ENCODE measurements at regions not wholly inside any gene's neighbourhood (a gene's known extent, or its start where the extent isn't known, plus 50 kb on each side); places are given as distances from the start of the nearest gene placed in this dataset.
"Not testable (repeated sequence)": the region's sequence is repeated elsewhere in the genome, so short reads cannot be mapped to it uniquely, and the experiment has no call there.

- DNase-seq (ENCODE audit: insufficient read length) (no peak), FAIRE-seq (no peak)
- TF ChIP-seq POLR2A (IDR thresholded peaks at IDR 0.05; ENCODE audit: low read depth, low read length) (no peak), POLR2AphosphoS5 (IDR thresholded peaks at IDR 0.05; ENCODE audit: low read depth, low read length) (no peak), TAF1 (IDR thresholded peaks at IDR 0.05; ENCODE audit: borderline replicate concordance, low read depth, low read length) (no peak)
Measured at GRCh38 chr6:76831299-76831698, 632.0 kb downstream of the HTR1B start.

DNA sequence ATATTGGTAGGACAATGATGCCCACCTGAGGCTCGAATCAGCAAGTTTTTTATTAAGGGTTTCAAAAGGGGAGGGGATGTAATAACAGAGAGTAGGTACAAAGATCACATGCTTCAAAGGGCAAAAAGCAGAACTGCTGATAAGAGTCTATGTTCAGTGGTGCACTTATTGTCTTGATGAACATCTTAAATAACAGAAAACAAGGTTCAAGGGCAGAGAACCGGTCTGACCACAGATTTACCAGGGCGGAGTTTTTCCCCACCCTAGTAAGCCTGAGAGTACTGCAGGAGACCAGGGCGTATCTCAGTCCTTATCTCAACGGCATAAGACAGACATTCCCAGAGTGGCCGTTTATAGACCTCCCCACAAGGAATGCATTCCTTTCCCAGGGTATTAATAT is 639.7 kb downstream of the HTR1B start:
- DNase-seq (ENCODE audit: insufficient read length); FAIRE-seq: not testable (repeated sequence)

- DNase-seq (ENCODE audit: insufficient read length) (no peak), FAIRE-seq (no peak)
Measured at GRCh38 chr6:76818451-76818850, 644.8 kb downstream of the HTR1B start.

DNA sequence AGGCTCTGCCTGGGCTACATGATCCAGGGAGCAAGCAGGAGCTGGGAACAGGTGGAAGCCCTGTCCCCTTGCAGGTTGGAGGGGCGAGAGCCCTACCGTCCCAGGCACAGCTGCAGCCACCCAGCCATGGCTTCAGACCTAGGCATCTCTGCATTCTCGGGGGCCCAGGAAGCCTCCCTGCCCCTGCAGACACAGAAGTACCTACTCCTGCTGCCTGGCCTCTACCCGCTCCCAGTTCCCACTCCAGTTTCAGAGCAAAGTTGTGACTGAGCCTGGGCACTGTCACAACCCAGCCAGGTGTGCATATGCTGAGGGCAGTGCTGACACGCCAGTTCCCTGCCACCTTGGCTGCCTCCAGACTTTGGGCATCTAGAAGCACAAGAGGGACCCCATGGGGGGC is 645.9 kb downstream of the HTR1B start:
- DNase-seq (ENCODE audit: insufficient read length) (no peak), FAIRE-seq (no peak)
- TF ChIP-seq POLR2A (IDR thresholded peaks at IDR 0.05; ENCODE audit: low read depth, low read length) = no peak
- TF ChIP-seq TAF1 (IDR thresholded peaks at IDR 0.05; ENCODE audit: borderline replicate concordance, low read depth, low read length) = no peak
- TF ChIP-seq POLR2AphosphoS5 (IDR thresholded peaks at IDR 0.05; ENCODE audit: low read depth, low read length) = no peak

More at GRCh38 chr6:76818451-76818850, 644.8 kb downstream of the HTR1B start:
- TF ChIP-seq TAF1 (IDR thresholded peaks at IDR 0.05; ENCODE audit: borderline replicate concordance, low read depth, low read length) = no peak
- TF ChIP-seq POLR2AphosphoS5 (IDR thresholded peaks at IDR 0.05; ENCODE audit: low read depth, low read length) = no peak
- no peak for TF ChIP-seq POLR2A (IDR thresholded peaks at IDR 0.05; ENCODE audit: low read depth, low read length)

DNA sequence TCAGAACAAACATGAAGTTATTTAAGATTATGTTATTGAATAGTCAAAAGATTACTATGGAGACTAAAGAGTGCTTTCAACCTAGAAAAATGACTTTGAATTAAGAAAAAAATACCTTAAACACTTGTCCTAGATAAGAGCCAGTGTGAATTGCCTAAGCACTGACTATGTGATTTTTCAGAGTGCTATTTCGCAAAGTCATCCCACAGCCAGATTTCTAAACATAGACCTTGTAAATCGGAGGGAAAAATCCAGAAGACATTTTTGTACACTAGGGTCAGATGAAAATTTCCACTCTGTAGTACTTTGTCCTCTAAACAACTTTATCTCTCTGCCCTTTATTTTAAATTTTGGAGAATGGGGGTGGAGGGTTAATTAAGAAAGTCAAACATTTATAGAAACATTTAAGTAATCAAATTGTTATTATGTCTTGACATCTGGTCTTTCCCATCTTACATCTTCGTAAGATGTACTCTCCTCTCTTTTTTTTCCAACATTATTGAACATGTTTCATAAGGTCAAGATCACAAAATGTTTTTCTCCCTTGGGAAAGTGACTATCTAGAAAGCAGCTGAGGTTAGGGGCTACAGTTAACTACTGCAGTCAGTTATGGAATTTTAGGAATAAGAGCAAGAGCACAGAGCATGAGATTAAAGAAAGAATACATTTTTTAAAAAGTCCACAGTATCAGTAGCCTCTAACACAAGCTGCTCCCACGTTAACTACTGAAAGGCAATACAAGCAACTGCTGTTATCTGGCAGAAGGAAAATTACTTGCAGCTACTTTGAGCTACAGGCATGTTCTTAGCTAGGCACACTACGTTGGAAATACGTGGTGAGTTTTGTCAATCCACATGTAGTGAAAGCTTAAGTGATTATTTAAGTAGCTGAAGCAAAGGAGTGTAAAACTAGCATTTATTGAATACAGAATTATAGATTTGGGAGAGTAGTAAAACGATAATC is 648.5 kb downstream of the HTR1B start:
- TF ChIP-seq TAF1 (IDR thresholded peaks at IDR 0.05; ENCODE audit: borderline replicate concordance, low read depth, low read length) (no peak), POLR2AphosphoS5 (IDR thresholded peaks at IDR 0.05; ENCODE audit: low read depth, low read length) (no peak), POLR2A (IDR thresholded peaks at IDR 0.05; ENCODE audit: low read depth, low read length) (no peak)
- DNase-seq (ENCODE audit: insufficient read length) = no peak
- FAIRE-seq = no peak

- DNase-seq (ENCODE audit: insufficient read length) (no peak), FAIRE-seq (no peak)
- no peak for TF ChIP-seq POLR2A (IDR thresholded peaks at IDR 0.05; ENCODE audit: low read depth, low read length)
- TF ChIP-seq TAF1 (IDR thresholded peaks at IDR 0.05; ENCODE audit: borderline replicate concordance, low read depth, low read length) = no peak
- no peak for TF ChIP-seq POLR2AphosphoS5 (IDR thresholded peaks at IDR 0.05; ENCODE audit: low read depth, low read length)
Measured at GRCh38 chr6:76810286-76810685, 653.0 kb downstream of the HTR1B start.

GRCh38 chr6:76803038-76803580 is 660.2 kb downstream of the HTR1B start:
- no peak for TF ChIP-seq POLR2AphosphoS5 (IDR thresholded peaks at IDR 0.05; ENCODE audit: low read depth, low read length)
- FAIRE-seq = no peak
- DNase-seq (ENCODE audit: insufficient read length) = no peak

- DNase-seq (ENCODE audit: insufficient read length) = no peak
- FAIRE-seq = no peak
- TF ChIP-seq POLR2AphosphoS5 (IDR thresholded peaks at IDR 0.05; ENCODE audit: low read depth, low read length) = no peak
- no peak for TF ChIP-seq TAF1 (IDR thresholded peaks at IDR 0.05; ENCODE audit: borderline replicate concordance, low read depth, low read length)
- no peak for TF ChIP-seq POLR2A (IDR thresholded peaks at IDR 0.05; ENCODE audit: low read depth, low read length)
Measured at GRCh38 chr6:76792394-76792793, 670.9 kb downstream of the HTR1B start.

- TF ChIP-seq POLR2A (IDR thresholded peaks at IDR 0.05; ENCODE audit: low read depth, low read length) = no peak
- TF ChIP-seq POLR2AphosphoS5 (IDR thresholded peaks at IDR 0.05; ENCODE audit: low read depth, low read length) = no peak
- TF ChIP-seq TAF1 (IDR thresholded peaks at IDR 0.05; ENCODE audit: borderline replicate concordance, low read depth, low read length) = no peak
- DNase-seq (ENCODE audit: insufficient read length) (no peak), FAIRE-seq (no peak)
Measured at GRCh38 chr6:76790881-76791280, 672.4 kb downstream of the HTR1B start.

GRCh38 chr6:76790045-76790796 is 673.1 kb downstream of the HTR1B start:
- FAIRE-seq (no peak), DNase-seq (ENCODE audit: insufficient read length) (no peak)
- no peak for TF ChIP-seq TAF1 (IDR thresholded peaks at IDR 0.05; ENCODE audit: borderline replicate concordance, low read depth, low read length)
- no peak for TF ChIP-seq POLR2AphosphoS5 (IDR thresholded peaks at IDR 0.05; ENCODE audit: low read depth, low read length)
- TF ChIP-seq POLR2A (IDR thresholded peaks at IDR 0.05; ENCODE audit: low read depth, low read length) = no peak

GRCh38 chr6:76789580-76789979 is 673.7 kb downstream of the HTR1B start:
- no peak for FAIRE-seq
- TF ChIP-seq TAF1 (IDR thresholded peaks at IDR 0.05; ENCODE audit: borderline replicate concordance, low read depth, low read length) (no peak), POLR2AphosphoS5 (IDR thresholded peaks at IDR 0.05; ENCODE audit: low read depth, low read length) (no peak), POLR2A (IDR thresholded peaks at IDR 0.05; ENCODE audit: low read depth, low read length) (no peak)
- DNase-seq (ENCODE audit: insufficient read length) = no peak

DNA sequence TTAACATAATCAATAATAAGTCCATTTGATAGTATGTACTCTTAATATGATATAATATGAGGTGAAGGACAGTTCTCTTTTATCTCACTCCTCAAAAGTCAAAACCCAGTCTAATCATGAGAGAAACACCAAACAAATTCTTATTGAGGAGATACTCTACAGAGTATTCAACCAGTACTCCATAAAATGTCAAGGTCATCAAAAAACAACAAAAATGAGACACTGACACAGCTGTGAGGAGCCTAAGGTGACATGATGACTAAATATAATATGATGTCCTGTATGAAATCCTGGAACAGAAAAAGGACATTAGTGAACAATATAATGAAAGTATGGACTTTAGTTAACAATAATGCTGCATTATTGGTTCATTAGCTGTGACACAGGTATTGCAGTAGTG is 675.1 kb downstream of the HTR1B start:
- no peak for FAIRE-seq
- no peak for TF ChIP-seq POLR2A (IDR thresholded peaks at IDR 0.05; ENCODE audit: low read depth, low read length)
- TF ChIP-seq POLR2AphosphoS5 (IDR thresholded peaks at IDR 0.05; ENCODE audit: low read depth, low read length) = no peak
- TF ChIP-seq TAF1 (IDR thresholded peaks at IDR 0.05; ENCODE audit: borderline replicate concordance, low read depth, low read length) = no peak
- no peak for DNase-seq (ENCODE audit: insufficient read length)
